ENCODE measurements at regions not wholly inside any gene's neighbourhood (a gene's known extent, or its start where the extent isn't known, plus 50 kb on each side); places are given as distances from the start of the nearest gene placed in this dataset.
"Not testable (repeated sequence)": the region's sequence is repeated elsewhere in the genome, so short reads cannot be mapped to it uniquely, and the experiment has no call there.

GRCh38 chr21:31448496-31448895, 104.4 kb upstream of the TIAM1 start:
- no peak for DNase-seq

DNA sequence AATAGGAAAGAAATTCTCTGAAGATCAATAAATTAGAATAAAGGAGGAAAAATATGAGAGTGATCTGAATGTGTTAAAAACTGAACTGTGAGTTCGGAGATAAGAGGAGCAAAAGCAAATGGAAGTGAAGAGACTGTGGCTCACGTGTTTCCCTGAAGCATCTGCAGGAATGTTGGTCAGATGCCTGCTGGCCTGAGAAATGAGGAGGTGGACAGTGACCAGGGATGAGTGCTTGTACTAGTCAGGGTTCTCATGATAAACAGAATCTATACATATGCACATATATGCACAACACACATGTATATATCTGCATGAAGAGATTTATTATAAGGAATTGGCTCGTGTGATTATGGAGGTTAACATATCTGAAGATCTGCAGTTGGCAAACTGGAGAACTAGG, 103.4 kb upstream of the TIAM1 start:
- no peak for DNase-seq

GRCh38 chr21:31446226-31446855, 102.3 kb upstream of the TIAM1 start:
- DNase-seq: no peak

- DNase-seq: no peak
Observed at GRCh38 chr21:31445137-31445536, 101.1 kb upstream of the TIAM1 start.

- DNase-seq: no peak
Observed at GRCh38 chr21:31443736-31444521, 99.9 kb upstream of the TIAM1 start.

- DNase-seq: no peak
Observed at GRCh38 chr21:31442339-31442738, 98.3 kb upstream of the TIAM1 start.

GRCh38 chr21:31429506-31429905, 85.4 kb upstream of the TIAM1 start:
- no peak for DNase-seq

DNA sequence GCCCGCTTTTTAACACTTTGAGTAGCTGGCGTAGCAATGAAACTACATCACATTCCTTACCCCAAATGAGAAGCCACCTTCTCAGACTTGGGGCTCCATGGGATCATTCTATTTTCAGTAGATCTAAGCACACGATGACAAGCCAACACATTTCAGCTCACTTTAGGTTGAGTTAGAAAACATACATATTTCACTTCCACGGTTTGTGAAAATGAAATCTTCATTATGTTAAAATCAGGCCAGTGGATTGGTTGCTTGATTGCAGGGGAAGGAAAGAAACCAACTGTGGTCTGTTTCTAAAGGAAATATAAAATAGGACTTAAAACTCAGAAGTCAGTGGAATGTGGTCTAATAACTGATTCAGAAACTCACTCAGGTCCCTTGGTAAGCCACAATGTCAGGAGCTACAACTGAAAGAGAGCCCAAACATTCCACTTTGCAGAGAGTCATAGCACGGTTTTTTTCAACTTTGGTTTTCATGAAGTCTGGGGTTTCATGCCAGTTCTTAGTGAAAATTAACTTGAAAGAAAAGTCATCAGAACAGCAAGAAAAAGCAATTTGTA, 82.3 kb upstream of the TIAM1 start:
- DNase-seq: no peak

GRCh38 chr21:31425138-31425537, 81.1 kb upstream of the TIAM1 start:
- DNase-seq: no peak

DNA sequence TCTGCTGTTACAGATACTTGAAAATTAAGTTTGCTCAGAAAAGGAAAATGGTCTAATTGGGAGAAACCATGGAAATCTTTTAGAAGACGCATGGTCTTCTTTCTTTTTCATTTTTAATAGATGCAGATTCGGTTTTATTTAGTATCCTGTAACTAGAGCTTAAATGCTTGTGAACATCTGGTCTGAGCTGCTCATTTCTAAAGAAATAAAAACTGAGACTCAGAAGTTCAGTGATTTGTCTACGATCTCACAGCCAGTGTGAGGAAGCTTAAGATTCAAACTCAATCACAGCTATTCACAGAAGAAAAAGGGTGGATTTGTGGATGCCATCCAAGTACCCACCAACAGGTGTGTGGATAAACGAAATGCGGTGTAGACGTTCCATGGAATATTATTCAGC, 80.0 kb upstream of the TIAM1 start:
- no peak for DNase-seq

DNA sequence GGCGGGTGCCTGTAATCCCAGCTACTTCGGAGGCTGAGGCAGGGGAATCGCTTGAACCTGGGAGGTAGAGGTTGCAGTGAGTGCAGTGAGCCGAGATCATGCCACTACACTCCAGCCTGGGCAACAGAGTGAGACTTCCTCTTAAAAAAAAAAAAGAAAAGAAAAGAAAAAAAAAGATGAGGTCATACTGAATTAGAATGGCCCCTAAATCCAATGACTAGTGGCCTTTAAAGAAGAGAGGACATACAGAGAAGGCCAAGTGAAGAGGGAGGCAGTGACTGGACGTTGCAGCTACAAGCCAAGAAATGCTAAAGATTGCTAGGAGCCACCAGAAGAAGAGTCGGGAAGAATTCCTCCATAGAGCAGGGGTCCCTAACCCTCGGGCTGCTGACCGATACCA, 76.9 kb upstream of the TIAM1 start:
- DNase-seq: no peak

DNA sequence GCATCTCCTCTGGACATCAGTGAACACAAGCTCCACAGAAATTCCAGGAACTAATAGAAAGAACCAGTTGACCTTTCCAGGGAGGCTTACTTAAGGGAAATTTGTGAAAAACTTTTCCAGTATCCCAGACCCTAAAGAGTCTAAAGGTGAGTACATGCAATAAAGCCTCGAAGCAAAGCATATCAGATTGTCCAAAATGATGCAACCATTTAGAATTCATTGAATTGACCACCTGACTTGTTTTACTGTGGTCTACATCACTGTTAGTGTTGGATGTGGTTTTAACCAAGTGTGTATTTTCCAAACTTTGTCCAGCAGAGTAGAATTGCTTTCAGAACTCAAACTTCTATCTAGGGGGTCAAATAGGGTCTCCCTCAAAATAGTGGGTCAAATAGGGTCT, 76.3 kb upstream of the TIAM1 start:
- no peak for DNase-seq

- no peak for DNase-seq
Observed at GRCh38 chr21:31418377-31419001, 74.4 kb upstream of the TIAM1 start.

- not testable (repeated sequence) for DNase-seq
Observed at GRCh38 chr21:31417214-31417613, 73.2 kb upstream of the TIAM1 start.

DNA sequence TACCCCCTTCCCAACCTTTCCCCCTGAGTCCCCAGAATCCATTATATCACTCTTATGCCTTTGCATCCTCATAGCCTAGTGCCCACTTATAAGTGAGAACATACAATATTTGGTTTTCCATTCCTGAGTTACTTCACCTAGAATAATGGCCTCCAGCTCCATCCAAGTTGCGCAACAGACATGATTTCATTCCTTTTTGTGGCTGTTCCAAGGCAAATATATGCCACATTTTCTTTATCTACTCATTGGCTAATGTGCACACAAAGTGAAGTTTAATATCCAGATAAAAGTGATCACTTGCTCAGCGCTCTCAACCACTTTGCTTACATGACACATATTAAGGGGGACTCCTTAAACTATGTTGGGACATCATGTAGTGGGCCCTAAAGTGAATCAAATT, 72.4 kb upstream of the TIAM1 start:
- no peak for DNase-seq

GRCh38 chr21:31414263-31415000, 70.4 kb upstream of the TIAM1 start:
- no peak for DNase-seq

- no peak for DNase-seq
Observed at GRCh38 chr21:31413698-31414097, 69.6 kb upstream of the TIAM1 start.

GRCh38 chr21:31410499-31411131, 66.6 kb upstream of the TIAM1 start:
- DNase-seq: no peak

- no peak for DNase-seq
Observed at GRCh38 chr21:31409831-31410487, 65.9 kb upstream of the TIAM1 start.

DNA sequence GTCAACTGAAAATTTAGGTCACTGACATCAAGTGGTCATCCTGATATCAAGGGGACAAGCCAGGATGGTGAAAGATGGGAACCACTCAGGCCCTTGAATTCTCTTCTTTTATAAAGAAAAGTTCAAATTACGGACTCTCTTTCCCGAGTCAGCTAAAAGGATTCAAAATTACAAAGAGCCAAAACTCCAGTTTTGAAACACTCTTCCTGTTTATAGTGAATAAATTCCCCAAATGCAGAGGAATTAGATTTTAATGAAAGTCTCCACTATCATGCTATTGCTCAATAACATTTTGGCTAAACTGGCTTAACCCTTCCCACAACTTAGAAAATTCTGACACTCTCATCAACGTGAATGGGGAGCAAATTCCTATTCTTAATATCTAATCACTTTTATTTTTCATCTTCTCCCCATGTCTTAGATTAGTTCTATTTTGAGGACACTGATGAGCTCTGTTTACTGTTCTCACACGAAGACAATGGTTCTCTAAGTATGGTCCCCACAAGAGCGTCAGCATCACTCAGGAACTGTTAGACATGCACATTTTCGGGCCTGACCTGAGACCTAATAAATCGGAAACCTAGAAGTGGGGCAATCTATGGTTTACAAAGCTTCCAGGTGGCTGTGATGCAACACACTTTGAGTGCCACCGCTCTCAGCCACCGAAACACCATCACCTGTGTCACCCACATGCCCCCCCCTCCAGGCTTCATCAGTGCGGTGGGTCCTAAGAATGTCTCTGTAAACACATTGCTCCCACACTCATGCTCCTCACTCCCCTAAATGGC, 64.4 kb upstream of the TIAM1 start:
- no peak for DNase-seq

- DNase-seq: no peak
Observed at GRCh38 chr21:31406510-31406909, 62.4 kb upstream of the TIAM1 start.

All from NCI-H526 treated with DMSO at 0.1 percent for 48 hours (cell line).